ENCODE measurements at regions not wholly inside any gene's neighbourhood (a gene's known extent, or its start where the extent isn't known, plus 50 kb on each side); places are given as distances from the start of the nearest gene placed in this dataset.

GRCh38 chr5:91639744-91640143 lies 256.6 kb upstream of the ARRDC3 start:
- H3F3A ChIP-seq (ENCODE audit: insufficient read depth, low read length) = no peaks in the 10 kb centered on the region
- H4K20me1 ChIP-seq (ENCODE audit: insufficient read depth, low read length) = no peaks in the 10 kb centered on the region
- no peaks in the 10 kb centered on the region for H3K4me1 ChIP-seq (ENCODE audit: insufficient read depth, low read length, severe bottlenecking)
- no peaks in the 10 kb centered on the region for H3K9me3 ChIP-seq (ENCODE audit: low read length)
- no peaks in the 10 kb centered on the region for H3K9me2 ChIP-seq (ENCODE audit: low read depth, low read length)
- no peak overlapping the region for H3K27ac ChIP-seq (ENCODE audit: low read depth, low read length, poor library complexity, severe bottlenecking)
- H2AFZ ChIP-seq (ENCODE audit: low read length) = no peak overlapping the region
- H3K9ac ChIP-seq (ENCODE audit: low read length) = no peak overlapping the region
- TF ChIP-seq CTCF (IDR thresholded peaks at IDR 0.05; ENCODE audit: low read length) = no peak
- TF ChIP-seq EZH2 (IDR thresholded peaks at IDR 0.05; ENCODE audit: borderline replicate concordance, low read length) = no peak
- no peak overlapping the region for H3K4me3 ChIP-seq (ENCODE audit: low read depth, low read length, poor library complexity, severe bottlenecking)
- no peaks in the 10 kb centered on the region for H3K27me3 ChIP-seq (ENCODE audit: insufficient read depth, low read length)
- H3K79me2 ChIP-seq (ENCODE audit: insufficient read depth, low read length) = no peaks in the 10 kb centered on the region
- H3K4me2 ChIP-seq (ENCODE audit: low read length) = no peak overlapping the region
- no peaks in the 10 kb centered on the region for H3K36me3 ChIP-seq (ENCODE audit: insufficient read depth, low read length)

GRCh38 chr5:91638010-91638409 lies 254.9 kb upstream of the ARRDC3 start:
- Histone ChIP-seq H3K27me3 (ENCODE audit: insufficient read depth, low read length) (no peaks in the 10 kb centered on the region), H3K9ac (ENCODE audit: low read length) (no peak overlapping the region), H3F3A (ENCODE audit: insufficient read depth, low read length) (no peaks in the 10 kb centered on the region), H3K9me2 (ENCODE audit: low read depth, low read length) (no peaks in the 10 kb centered on the region), H4K20me1 (ENCODE audit: insufficient read depth, low read length) (no peaks in the 10 kb centered on the region), H3K4me3 (ENCODE audit: low read depth, low read length, poor library complexity, severe bottlenecking) (no peak overlapping the region), H2AFZ (ENCODE audit: low read length) (no peak overlapping the region), H3K79me2 (ENCODE audit: insufficient read depth, low read length) (no peaks in the 10 kb centered on the region), H3K36me3 (ENCODE audit: insufficient read depth, low read length) (no peaks in the 10 kb centered on the region), H3K9me3 (ENCODE audit: low read length) (no peaks in the 10 kb centered on the region), H3K4me1 (ENCODE audit: insufficient read depth, low read length, severe bottlenecking) (no peaks in the 10 kb centered on the region), H3K4me2 (ENCODE audit: low read length) (no peak overlapping the region), H3K27ac (ENCODE audit: low read depth, low read length, poor library complexity, severe bottlenecking) (no peak overlapping the region)
- TF ChIP-seq EZH2 (IDR thresholded peaks at IDR 0.05; ENCODE audit: borderline replicate concordance, low read length) (no peak), CTCF (IDR thresholded peaks at IDR 0.05; ENCODE audit: low read length) (no peak)

- Histone ChIP-seq H3K36me3 (ENCODE audit: insufficient read depth, low read length) (no peaks in the 10 kb centered on the region), H3K9me2 (ENCODE audit: low read depth, low read length) (no peaks in the 10 kb centered on the region), H3K79me2 (ENCODE audit: insufficient read depth, low read length) (no peaks in the 10 kb centered on the region), H3K9ac (ENCODE audit: low read length) (no peak overlapping the region), H4K20me1 (ENCODE audit: insufficient read depth, low read length) (no peaks in the 10 kb centered on the region), H3K27ac (ENCODE audit: low read depth, low read length, poor library complexity, severe bottlenecking) (no peak overlapping the region), H2AFZ (ENCODE audit: low read length) (no peak overlapping the region), H3K4me2 (ENCODE audit: low read length) (no peak overlapping the region), H3K9me3 (ENCODE audit: low read length) (no peaks in the 10 kb centered on the region), H3K27me3 (ENCODE audit: insufficient read depth, low read length) (no peaks in the 10 kb centered on the region), H3K4me3 (ENCODE audit: low read depth, low read length, poor library complexity, severe bottlenecking) (no peak overlapping the region), H3K4me1 (ENCODE audit: insufficient read depth, low read length, severe bottlenecking) (no peaks in the 10 kb centered on the region), H3F3A (ENCODE audit: insufficient read depth, low read length) (no peaks in the 10 kb centered on the region)
- TF ChIP-seq CTCF (IDR thresholded peaks at IDR 0.05; ENCODE audit: low read length) (no peak), EZH2 (IDR thresholded peaks at IDR 0.05; ENCODE audit: borderline replicate concordance, low read length) (no peak)
Observed at GRCh38 chr5:91635950-91636734, 253.0 kb upstream of the ARRDC3 start.

All from OCI-LY1 (cell line).